HCT116 (cell line): ENCODE measurements at regions not wholly inside any gene's neighbourhood (a gene's known extent, or its start where the extent isn't known, plus 50 kb on each side); places are given as distances from the start of the nearest gene placed in this dataset.

Experiments used
- ATF3 ChIP-seq: IDR thresholded peaks from 2 replicates; pipeline ENCODE4 v1.6.1; 2012
- CBX3 ChIP-seq: IDR thresholded peaks from 2 replicates; pipeline ENCODE4 v1.6.1; 2012; ENCODE audit warnings: low read depth
- CEBPB ChIP-seq: IDR thresholded peaks from 2 replicates; pipeline ENCODE4 v1.6.1; 2012; ENCODE audit warnings: low read depth
- ELF1 ChIP-seq: IDR thresholded peaks from 2 replicates; pipeline ENCODE4 v1.6.1; 2012; ENCODE audit warnings: low read depth, borderline replicate concordance
- EZH2 ChIP-seq: fragments of 200-600 bp; sonication (generic); IDR thresholded peaks from 2 replicates; pipeline ENCODE4 v1.6.1; 2017; ENCODE audit warnings: antibody characterized with exemption, mixed run types
- EZH2phosphoT487 ChIP-seq: fragments of 200-600 bp; IDR thresholded peaks from 2 replicates; pipeline ENCODE4 v1.6.1; 2018; ENCODE audit warnings: antibody characterized with exemption, borderline replicate concordance
- MAX ChIP-seq: IDR thresholded peaks from 2 replicates; pipeline ENCODE4 v1.6.1; 2012
- POLR2A ChIP-seq: IDR thresholded peaks from 2 replicates; pipeline ENCODE4 v1.7.0; 2011; ENCODE audit warnings: borderline replicate concordance; ENCODE audit not compliant: insufficient read depth, insufficient read length; ENCODE audit errors: extremely low read depth
- POLR2AphosphoS5 ChIP-seq: IDR thresholded peaks from 2 replicates; pipeline ENCODE4 v1.6.1; 2011; ENCODE audit warnings: mild to moderate bottlenecking, low read depth, low read length, moderate library complexity
- SIN3A ChIP-seq: IDR thresholded peaks from 2 replicates; pipeline ENCODE4 v1.6.1; 2012; ENCODE audit warnings: low read depth
- SP1 ChIP-seq: IDR thresholded peaks from 2 replicates; pipeline ENCODE4 v1.6.1; 2012; ENCODE audit warnings: low read depth
- ZNF274 ChIP-seq: fragments of 200-500 bp; sonication (Bioruptor generic); IDR thresholded peaks from 2 replicates; pipeline ENCODE4 v1.6.1; 2014; ENCODE audit warnings: mild to moderate bottlenecking, low read depth, low read length, inconsistent platforms
- TF ChIP-seq, protein P1 (sequence below), 3 experiments: fragments of 200-600 bp in 1 of 3; sonication (generic) in 1 of 3; IDR thresholded peaks in 2 of 3; conservative IDR thresholded peaks in 1 of 3; 2 replicates each; pipeline ENCODE4 v1.5.1; 2012 to 2017; ENCODE audit warnings: low read depth in 2 of 3, low read length in 2 of 3, antibody characterized with exemption in 1 of 3, borderline replicate concordance in 1 of 3, control low read depth in 1 of 3, mild to moderate bottlenecking in 1 of 3, mixed read lengths in 1 of 3, mixed run types in 1 of 3, moderate library complexity in 1 of 3; ENCODE audit not compliant: insufficient read depth in 1 of 3
- TF ChIP-seq, protein P2 (sequence below): IDR thresholded peaks from 2 replicates; pipeline ENCODE4 v1.6.1; 2012; ENCODE audit warnings: low read depth

DNA sequence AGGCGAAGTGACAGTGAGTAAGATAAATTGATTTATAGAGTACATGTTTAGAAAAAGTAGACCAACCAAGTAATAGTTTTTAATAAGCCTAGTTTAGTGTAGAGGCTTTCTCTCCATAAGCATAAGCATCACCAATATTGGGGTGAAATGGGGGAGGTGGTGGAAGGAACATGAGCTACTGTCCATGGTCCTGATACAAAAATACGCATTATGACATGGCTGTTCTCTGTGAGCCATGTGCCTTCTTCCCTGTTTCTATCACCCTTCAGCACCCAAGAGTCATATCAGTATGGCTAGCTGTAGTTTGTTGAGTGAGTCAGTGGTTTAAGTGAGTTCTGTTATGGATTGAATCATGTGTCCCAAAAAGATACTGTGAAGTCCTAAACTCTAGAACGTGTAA, 150.8 kb downstream of the EDN1 start:
- TF ChIP-seq POLR2AphosphoS5 = no peak
- TF ChIP-seq EZH2phosphoT487 = no peak
- no peak for TF ChIP-seq MAX
- TF ChIP-seq, protein P1, sequence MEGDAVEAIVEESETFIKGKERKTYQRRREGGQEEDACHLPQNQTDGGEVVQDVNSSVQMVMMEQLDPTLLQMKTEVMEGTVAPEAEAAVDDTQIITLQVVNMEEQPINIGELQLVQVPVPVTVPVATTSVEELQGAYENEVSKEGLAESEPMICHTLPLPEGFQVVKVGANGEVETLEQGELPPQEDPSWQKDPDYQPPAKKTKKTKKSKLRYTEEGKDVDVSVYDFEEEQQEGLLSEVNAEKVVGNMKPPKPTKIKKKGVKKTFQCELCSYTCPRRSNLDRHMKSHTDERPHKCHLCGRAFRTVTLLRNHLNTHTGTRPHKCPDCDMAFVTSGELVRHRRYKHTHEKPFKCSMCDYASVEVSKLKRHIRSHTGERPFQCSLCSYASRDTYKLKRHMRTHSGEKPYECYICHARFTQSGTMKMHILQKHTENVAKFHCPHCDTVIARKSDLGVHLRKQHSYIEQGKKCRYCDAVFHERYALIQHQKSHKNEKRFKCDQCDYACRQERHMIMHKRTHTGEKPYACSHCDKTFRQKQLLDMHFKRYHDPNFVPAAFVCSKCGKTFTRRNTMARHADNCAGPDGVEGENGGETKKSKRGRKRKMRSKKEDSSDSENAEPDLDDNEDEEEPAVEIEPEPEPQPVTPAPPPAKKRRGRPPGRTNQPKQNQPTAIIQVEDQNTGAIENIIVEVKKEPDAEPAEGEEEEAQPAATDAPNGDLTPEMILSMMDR (IDR thresholded peaks at IDR 0.05 in 2 of 3, conservative IDR thresholded peaks at IDR 0.05 in 1 of 3; ENCODE audit: borderline replicate concordance in 1 of 3, insufficient read depth in 1 of 3, low read depth in 2 of 3, low read length in 2 of 3) = no peak
- no peak for TF ChIP-seq ZNF274
- no peak for TF ChIP-seq POLR2A
- no peak for TF ChIP-seq CBX3
- TF ChIP-seq ATF3 = no peak
- TF ChIP-seq SIN3A = no peak
- TF ChIP-seq CEBPB = no peak
- no peak for TF ChIP-seq EZH2
- no peak for TF ChIP-seq ELF1
- TF ChIP-seq, protein P2, sequence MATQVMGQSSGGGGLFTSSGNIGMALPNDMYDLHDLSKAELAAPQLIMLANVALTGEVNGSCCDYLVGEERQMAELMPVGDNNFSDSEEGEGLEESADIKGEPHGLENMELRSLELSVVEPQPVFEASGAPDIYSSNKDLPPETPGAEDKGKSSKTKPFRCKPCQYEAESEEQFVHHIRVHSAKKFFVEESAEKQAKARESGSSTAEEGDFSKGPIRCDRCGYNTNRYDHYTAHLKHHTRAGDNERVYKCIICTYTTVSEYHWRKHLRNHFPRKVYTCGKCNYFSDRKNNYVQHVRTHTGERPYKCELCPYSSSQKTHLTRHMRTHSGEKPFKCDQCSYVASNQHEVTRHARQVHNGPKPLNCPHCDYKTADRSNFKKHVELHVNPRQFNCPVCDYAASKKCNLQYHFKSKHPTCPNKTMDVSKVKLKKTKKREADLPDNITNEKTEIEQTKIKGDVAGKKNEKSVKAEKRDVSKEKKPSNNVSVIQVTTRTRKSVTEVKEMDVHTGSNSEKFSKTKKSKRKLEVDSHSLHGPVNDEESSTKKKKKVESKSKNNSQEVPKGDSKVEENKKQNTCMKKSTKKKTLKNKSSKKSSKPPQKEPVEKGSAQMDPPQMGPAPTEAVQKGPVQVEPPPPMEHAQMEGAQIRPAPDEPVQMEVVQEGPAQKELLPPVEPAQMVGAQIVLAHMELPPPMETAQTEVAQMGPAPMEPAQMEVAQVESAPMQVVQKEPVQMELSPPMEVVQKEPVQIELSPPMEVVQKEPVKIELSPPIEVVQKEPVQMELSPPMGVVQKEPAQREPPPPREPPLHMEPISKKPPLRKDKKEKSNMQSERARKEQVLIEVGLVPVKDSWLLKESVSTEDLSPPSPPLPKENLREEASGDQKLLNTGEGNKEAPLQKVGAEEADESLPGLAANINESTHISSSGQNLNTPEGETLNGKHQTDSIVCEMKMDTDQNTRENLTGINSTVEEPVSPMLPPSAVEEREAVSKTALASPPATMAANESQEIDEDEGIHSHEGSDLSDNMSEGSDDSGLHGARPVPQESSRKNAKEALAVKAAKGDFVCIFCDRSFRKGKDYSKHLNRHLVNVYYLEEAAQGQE = peak; percentile 75
- TF ChIP-seq SP1 = no peak
